DND-41 (cell line): ENCODE measurements at regions not wholly inside any gene's neighbourhood (a gene's known extent, or its start where the extent isn't known, plus 50 kb on each side); places are given as distances from the start of the nearest gene placed in this dataset.

Experiments used
- EZH2 ChIP-seq: IDR thresholded peaks from 3 replicates; pipeline ENCODE4 v1.6.1; 2012; ENCODE audit warnings: borderline replicate concordance, low read depth, mild to moderate bottlenecking, moderate library complexity, low read length, inconsistent platforms; ENCODE audit not compliant: severe bottlenecking
- TF ChIP-seq, protein P1 (sequence below): IDR thresholded peaks from 2 replicates; pipeline ENCODE4 v1.5.1; 2012; ENCODE audit warnings: borderline replicate concordance, low read length, moderate library complexity, mild to moderate bottlenecking; ENCODE audit not compliant: poor library complexity, severe bottlenecking; ENCODE audit errors: extremely low read depth

DNA sequence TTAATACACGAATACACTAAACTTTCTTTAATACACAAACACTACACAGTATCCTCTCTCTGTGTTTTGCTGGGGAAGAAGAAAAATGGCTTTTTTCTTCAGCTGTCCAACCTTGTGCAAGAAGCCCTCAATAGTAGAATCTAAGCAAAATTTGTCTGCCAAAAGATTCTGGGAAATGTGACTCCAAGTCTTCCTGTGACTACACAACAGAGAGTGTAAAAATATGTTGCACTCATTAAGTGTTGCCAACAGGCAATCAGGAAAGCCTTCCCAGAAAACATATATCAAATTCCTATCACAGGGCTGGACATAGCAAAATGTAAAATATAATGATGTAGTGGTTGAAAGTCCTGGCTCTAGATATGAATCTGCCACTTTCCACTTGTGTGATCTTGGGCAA, 825.1 kb upstream of the ZWINT start:
- TF ChIP-seq, protein P1, sequence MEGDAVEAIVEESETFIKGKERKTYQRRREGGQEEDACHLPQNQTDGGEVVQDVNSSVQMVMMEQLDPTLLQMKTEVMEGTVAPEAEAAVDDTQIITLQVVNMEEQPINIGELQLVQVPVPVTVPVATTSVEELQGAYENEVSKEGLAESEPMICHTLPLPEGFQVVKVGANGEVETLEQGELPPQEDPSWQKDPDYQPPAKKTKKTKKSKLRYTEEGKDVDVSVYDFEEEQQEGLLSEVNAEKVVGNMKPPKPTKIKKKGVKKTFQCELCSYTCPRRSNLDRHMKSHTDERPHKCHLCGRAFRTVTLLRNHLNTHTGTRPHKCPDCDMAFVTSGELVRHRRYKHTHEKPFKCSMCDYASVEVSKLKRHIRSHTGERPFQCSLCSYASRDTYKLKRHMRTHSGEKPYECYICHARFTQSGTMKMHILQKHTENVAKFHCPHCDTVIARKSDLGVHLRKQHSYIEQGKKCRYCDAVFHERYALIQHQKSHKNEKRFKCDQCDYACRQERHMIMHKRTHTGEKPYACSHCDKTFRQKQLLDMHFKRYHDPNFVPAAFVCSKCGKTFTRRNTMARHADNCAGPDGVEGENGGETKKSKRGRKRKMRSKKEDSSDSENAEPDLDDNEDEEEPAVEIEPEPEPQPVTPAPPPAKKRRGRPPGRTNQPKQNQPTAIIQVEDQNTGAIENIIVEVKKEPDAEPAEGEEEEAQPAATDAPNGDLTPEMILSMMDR, result no peak
- no peak for TF ChIP-seq EZH2
